WTC11 (cell line): ENCODE measurements at regions not wholly inside any gene's neighbourhood (a gene's known extent, or its start where the extent isn't known, plus 50 kb on each side); places are given as distances from the start of the nearest gene placed in this dataset.
A peak's percentile ranks its signal among the peaks of the same experiment; 100 is the strongest.

Experiments
- ATAC-seq: fragments of 200-7000 bp; cut with Tn5 transposase; 2 replicates; pipeline ENCODE4 v1.10.0; 2021; ENCODE audit warnings: mild to moderate bottlenecking, moderate library complexity
- CTCF ChIA-PET: fragments of 300-600 bp; sonication (Branson Sonifier 250); formaldehyde crosslinking; loops from one replicate; lab custom pipeline; 2021; ENCODE audit warnings: antibody characterized with exemption; lab: Charles Lee
- POLR2A ChIA-PET: fragments of 350-600 bp; sonication (Branson Sonifier 250); formaldehyde crosslinking; loops from one replicate; lab custom pipeline; 2021; ENCODE audit warnings: antibody characterized with exemption; lab: Charles Lee
- DNase-seq: peaks from one replicate; pipeline ENCODE4 v3.0.0; 2021; ENCODE audit warnings: low spot score
- H3K27ac Mint-ChIP-seq: 2 replicates; pipeline ENCODE4 v1.8.0; 2021; ENCODE audit warnings: mixed read lengths
- H3K27me3 Mint-ChIP-seq: 2 replicates; pipeline ENCODE4 v1.8.0; 2021; ENCODE audit warnings: low read depth, mild to moderate bottlenecking, moderate library complexity, mixed read lengths
- H3K36me3 Mint-ChIP-seq: 2 replicates; pipeline ENCODE4 v1.8.0; 2021; ENCODE audit warnings: mixed read lengths
- H3K4me1 Mint-ChIP-seq: 2 replicates; pipeline ENCODE4 v1.8.0; 2022; ENCODE audit warnings: mixed read lengths
- H3K4me3 Mint-ChIP-seq: 2 replicates; pipeline ENCODE4 v1.8.0; 2021; ENCODE audit warnings: mild to moderate bottlenecking, moderate library complexity, mixed read lengths
- H3K9me3 Mint-ChIP-seq: 2 replicates; pipeline ENCODE4 v1.8.0; 2021; ENCODE audit warnings: mixed read lengths
- AFF4 ChIP-seq: sonication (generic); formaldehyde crosslinking; IDR thresholded peaks from 2 replicates; pipeline ENCODE4 v1.8.1; 2023; ENCODE audit warnings: mild to moderate bottlenecking, missing genetic modification reagents, borderline replicate concordance
- ELF4 ChIP-seq: sonication (generic); formaldehyde crosslinking; IDR thresholded peaks from 2 replicates; pipeline ENCODE4 v1.8.1; 2022; ENCODE audit warnings: low read depth, mild to moderate bottlenecking, moderate library complexity, missing genetic modification reagents
- ESRRA ChIP-seq: sonication (generic); formaldehyde crosslinking; IDR thresholded peaks from 2 replicates; pipeline ENCODE4 v1.8.1; 2022; ENCODE audit warnings: mild to moderate bottlenecking, missing genetic modification reagents, borderline replicate concordance
- ETV6 ChIP-seq: sonication (generic); formaldehyde crosslinking; IDR thresholded peaks from 2 replicates; pipeline ENCODE4 v1.8.1; 2022; ENCODE audit warnings: mild to moderate bottlenecking, missing genetic modification reagents
- FOXP1 ChIP-seq: sonication (generic); formaldehyde crosslinking; IDR thresholded peaks from 2 replicates; pipeline ENCODE4 v1.8.0; 2022; ENCODE audit warnings: missing genetic modification reagents, mild to moderate bottlenecking, moderate library complexity, borderline replicate concordance
- MYBL2 ChIP-seq: sonication (generic); formaldehyde crosslinking; IDR thresholded peaks from 2 replicates; pipeline ENCODE4 v1.8.1; 2023; ENCODE audit warnings: mild to moderate bottlenecking, moderate library complexity, missing genetic modification reagents
- NFE2L1 ChIP-seq: sonication (generic); formaldehyde crosslinking; IDR thresholded peaks from 2 replicates; pipeline ENCODE4 v1.8.1; 2023; ENCODE audit warnings: missing genetic modification reagents
- NR1H2 ChIP-seq: sonication (generic); formaldehyde crosslinking; IDR thresholded peaks from 2 replicates; pipeline ENCODE4 v1.9.0; 2021; ENCODE audit warnings: mild to moderate bottlenecking, moderate library complexity, missing genetic modification reagents
- PRDM15 ChIP-seq: sonication (generic); formaldehyde crosslinking; IDR thresholded peaks from 2 replicates; pipeline ENCODE4 v1.8.0; 2022; ENCODE audit warnings: missing genetic modification reagents
- SOX15 ChIP-seq: fragments of 250-450 bp; sonication (Bioruptor Pico); IDR thresholded peaks from 2 replicates; pipeline ENCODE4 v1.9.0; 2021; ENCODE audit warnings: mild to moderate bottlenecking
- TCF7 ChIP-seq: sonication (generic); formaldehyde crosslinking; IDR thresholded peaks from 2 replicates; pipeline ENCODE4 v1.8.0; 2022; ENCODE audit warnings: mild to moderate bottlenecking, low read depth, missing genetic modification reagents, moderate library complexity
- ZBTB21 ChIP-seq: sonication (generic); formaldehyde crosslinking; IDR thresholded peaks from 2 replicates; pipeline ENCODE4 v1.8.1; 2023; ENCODE audit warnings: mild to moderate bottlenecking, missing genetic modification reagents, borderline replicate concordance
- ZBTB43 ChIP-seq: sonication (generic); formaldehyde crosslinking; IDR thresholded peaks from 2 replicates; pipeline ENCODE4 v1.8.1; 2023; ENCODE audit warnings: mild to moderate bottlenecking, missing genetic modification reagents
- ZNF219 ChIP-seq: sonication (generic); formaldehyde crosslinking; IDR thresholded peaks from 2 replicates; pipeline ENCODE4 v1.8.0; 2023; ENCODE audit warnings: missing genetic modification reagents, mild to moderate bottlenecking, borderline replicate concordance
- TF ChIP-seq, protein P1 (sequence below): sonication (generic); formaldehyde crosslinking; conservative IDR thresholded peaks from 2 replicates; pipeline ENCODE4 v1.8.1; 2023; ENCODE audit warnings: mild to moderate bottlenecking, low read depth, missing genetic modification reagents, moderate library complexity
- TF ChIP-seq, protein P2 (sequence below): sonication (generic); formaldehyde crosslinking; IDR thresholded peaks from 2 replicates; pipeline ENCODE4 v1.8.0; 2022; ENCODE audit warnings: mild to moderate bottlenecking, missing genetic modification reagents
- TF ChIP-seq, protein P3 (sequence below): fragments of 250-450 bp; sonication (Bioruptor Pico); IDR thresholded peaks from 2 replicates; pipeline ENCODE4 v1.9.0; 2021; ENCODE audit warnings: moderate library complexity, mild to moderate bottlenecking, inconsistent platforms, borderline replicate concordance
- TF ChIP-seq, protein P4 (sequence below): sonication (generic); formaldehyde crosslinking; IDR thresholded peaks from 2 replicates; pipeline ENCODE4 v1.8.1; 2023; ENCODE audit warnings: mild to moderate bottlenecking, missing genetic modification reagents, moderate library complexity

DNA sequence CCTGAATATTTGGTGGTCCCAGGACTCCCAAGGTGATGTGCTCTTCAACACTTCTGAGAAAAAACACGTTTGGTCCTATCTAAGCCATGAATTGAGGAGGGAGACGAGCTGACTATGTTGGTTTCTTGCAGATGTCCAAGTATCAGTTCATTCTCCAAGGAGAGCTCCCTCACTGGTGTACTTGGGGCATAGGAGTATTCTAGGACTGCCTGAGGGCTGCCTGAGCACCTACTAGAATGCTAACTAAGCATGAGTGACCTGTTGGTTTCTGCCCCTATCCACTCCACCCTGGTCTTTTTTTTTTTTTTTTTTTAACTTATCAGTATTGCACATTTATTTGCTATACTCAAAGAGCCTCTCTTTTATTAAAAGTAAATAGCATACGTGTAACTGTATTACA lies 200.5 kb upstream of the FANCL start (continued):
- TF ChIP-seq PRDM15 (no peak), ZBTB43 (CRISPR knock-in tag) (no peak), ETV6 (CRISPR knock-in tag) (no peak), ZBTB21 (CRISPR knock-in tag) (no peak), SOX15 (CRISPR knock-in tag) (no peak)
- TF ChIP-seq, protein P1, sequence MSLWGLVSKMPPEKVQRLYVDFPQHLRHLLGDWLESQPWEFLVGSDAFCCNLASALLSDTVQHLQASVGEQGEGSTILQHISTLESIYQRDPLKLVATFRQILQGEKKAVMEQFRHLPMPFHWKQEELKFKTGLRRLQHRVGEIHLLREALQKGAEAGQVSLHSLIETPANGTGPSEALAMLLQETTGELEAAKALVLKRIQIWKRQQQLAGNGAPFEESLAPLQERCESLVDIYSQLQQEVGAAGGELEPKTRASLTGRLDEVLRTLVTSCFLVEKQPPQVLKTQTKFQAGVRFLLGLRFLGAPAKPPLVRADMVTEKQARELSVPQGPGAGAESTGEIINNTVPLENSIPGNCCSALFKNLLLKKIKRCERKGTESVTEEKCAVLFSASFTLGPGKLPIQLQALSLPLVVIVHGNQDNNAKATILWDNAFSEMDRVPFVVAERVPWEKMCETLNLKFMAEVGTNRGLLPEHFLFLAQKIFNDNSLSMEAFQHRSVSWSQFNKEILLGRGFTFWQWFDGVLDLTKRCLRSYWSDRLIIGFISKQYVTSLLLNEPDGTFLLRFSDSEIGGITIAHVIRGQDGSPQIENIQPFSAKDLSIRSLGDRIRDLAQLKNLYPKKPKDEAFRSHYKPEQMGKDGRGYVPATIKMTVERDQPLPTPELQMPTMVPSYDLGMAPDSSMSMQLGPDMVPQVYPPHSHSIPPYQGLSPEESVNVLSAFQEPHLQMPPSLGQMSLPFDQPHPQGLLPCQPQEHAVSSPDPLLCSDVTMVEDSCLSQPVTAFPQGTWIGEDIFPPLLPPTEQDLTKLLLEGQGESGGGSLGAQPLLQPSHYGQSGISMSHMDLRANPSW (CRISPR knock-in tag): no peak
- TF ChIP-seq, protein P2, sequence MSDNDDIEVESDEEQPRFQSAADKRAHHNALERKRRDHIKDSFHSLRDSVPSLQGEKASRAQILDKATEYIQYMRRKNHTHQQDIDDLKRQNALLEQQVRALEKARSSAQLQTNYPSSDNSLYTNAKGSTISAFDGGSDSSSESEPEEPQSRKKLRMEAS (CRISPR knock-in tag): no peak

DNA sequence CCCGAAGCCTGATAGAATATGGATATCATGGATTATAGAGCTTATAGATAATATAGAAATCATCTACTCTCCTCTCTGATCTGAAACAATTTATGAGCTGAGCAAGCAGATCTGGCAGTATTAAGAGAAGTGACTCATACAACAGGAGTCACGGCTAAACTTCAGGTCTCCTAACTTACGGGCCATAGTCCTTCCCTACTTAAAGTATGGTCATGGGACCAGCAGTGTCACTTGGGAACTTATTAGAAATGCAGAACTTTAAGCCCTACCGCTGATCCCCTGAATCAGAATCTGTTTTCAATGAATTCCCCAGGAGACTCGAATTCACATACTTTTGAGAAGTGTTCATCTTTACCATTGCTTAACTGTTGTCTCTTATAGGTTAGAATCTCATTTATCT lies 195.7 kb upstream of the FANCL start:
- POLR2A ChIA-PET: no interaction called here
- ATAC-seq: no peak
- DNase-seq: no peak
- H3K36me3 Mint-ChIP-seq: no peaks in the 10 kb centered on the region
- no peak overlapping the region for H3K27ac Mint-ChIP-seq
- no peak for TF ChIP-seq MYBL2
- no peak for TF ChIP-seq ESRRA (CRISPR knock-in tag)
- TF ChIP-seq NR1H2 (CRISPR knock-in tag): no peak
- no peak for TF ChIP-seq ZBTB21 (CRISPR knock-in tag)
- TF ChIP-seq, protein P3, sequence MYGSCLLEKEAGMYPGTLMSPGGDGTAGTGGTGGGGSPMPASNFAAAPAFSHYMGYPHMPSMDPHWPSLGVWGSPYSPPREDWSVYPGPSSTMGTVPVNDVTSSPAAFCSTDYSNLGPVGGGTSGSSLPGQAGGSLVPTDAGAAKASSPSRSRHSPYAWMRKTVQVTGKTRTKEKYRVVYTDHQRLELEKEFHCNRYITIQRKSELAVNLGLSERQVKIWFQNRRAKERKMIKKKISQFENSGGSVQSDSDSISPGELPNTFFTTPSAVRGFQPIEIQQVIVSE: no peak
- TF ChIP-seq TCF7 (CRISPR knock-in tag): no peak
- TF ChIP-seq ELF4: no peak
- no peaks in the 10 kb centered on the region for H3K27me3 Mint-ChIP-seq
- no peak overlapping the region for H3K4me3 Mint-ChIP-seq
- H3K4me1 Mint-ChIP-seq: peaks cover 32% of the 10 kb centered on the region
- CTCF ChIA-PET: no interaction called here
- H3K9me3 Mint-ChIP-seq: 0 out of 2 replicates have a peak, but pooled peaks cover 3% of the 10 kb centered on the region

DNA sequence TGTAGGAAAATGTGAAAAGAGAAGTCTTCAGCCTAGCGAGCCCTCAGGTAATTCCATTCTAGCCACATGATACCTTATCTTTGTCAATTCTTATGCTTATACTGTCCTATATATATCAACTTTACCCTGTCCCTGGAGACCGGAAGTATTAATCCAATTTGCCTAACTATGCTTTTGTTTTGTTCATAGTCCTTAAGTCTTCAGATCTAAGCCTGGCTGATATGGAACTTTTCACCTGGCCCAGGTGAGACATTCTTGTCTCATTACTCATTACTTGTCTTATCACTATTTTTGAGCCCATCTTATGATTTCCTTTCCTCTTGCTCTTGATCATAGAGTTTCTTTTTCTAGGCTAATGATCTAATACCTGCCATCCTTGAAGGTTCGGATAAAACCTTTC lies 194.1 kb upstream of the FANCL start:
- Mint-ChIP-seq H3K4me3 (no peak overlapping the region), H3K27me3 (no peaks in the 10 kb centered on the region), H3K9me3 (0 out of 2 replicates have a peak, but pooled peaks cover 3% of the 10 kb centered on the region), H3K4me1 (peaks cover 30% of the 10 kb centered on the region), H3K36me3 (no peaks in the 10 kb centered on the region), H3K27ac (peak overlapping the region; percentile 6)
- POLR2A ChIA-PET: no interaction called here
- CTCF ChIA-PET: interaction anchor here (0.6 to 1.7 kb wide), 2 partner anchors 14 to 68 kb away, joined by 4 to 7 read pairs; no protein-coding TSS in a partner anchor
- no peak for DNase-seq
- no peak for TF ChIP-seq AFF4
- no peak for TF ChIP-seq ZBTB43 (CRISPR knock-in tag)
- TF ChIP-seq FOXP1 (CRISPR knock-in tag): no peak
- no peak for TF ChIP-seq NFE2L1 (CRISPR knock-in tag)
- TF ChIP-seq, protein P4, sequence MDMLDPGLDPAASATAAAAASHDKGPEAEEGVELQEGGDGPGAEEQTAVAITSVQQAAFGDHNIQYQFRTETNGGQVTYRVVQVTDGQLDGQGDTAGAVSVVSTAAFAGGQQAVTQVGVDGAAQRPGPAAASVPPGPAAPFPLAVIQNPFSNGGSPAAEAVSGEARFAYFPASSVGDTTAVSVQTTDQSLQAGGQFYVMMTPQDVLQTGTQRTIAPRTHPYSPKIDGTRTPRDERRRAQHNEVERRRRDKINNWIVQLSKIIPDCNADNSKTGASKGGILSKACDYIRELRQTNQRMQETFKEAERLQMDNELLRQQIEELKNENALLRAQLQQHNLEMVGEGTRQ (CRISPR knock-in tag): no peak
- no peak for TF ChIP-seq ZNF219 (CRISPR knock-in tag)
- ATAC-seq: peak; percentile 58
